Spinal cord (tissue), 9 donors: ENCODE measurements at regions not wholly inside any gene's neighbourhood (a gene's known extent, or its start where the extent isn't known, plus 50 kb on each side); places are given as distances from the start of the nearest gene placed in this dataset.

ENCODE experiments used
- DNase-seq, 6 donors: peaks; one replicate each; pipeline versions ENCODE4 v3.0.0 to v3.0.0-alpha.2; 2013 to 2015; ENCODE audit warnings: low spot score in 6 of 6, low read depth in 4 of 6
- H3K27ac ChIP-seq: one replicate; pipeline ENCODE4 v1.5.1; 2013; ENCODE audit warnings: low read depth, low read length, control low read depth
- H3K27me3 ChIP-seq: one replicate; pipeline ENCODE4 v1.6.1; 2013; ENCODE audit warnings: low read length; ENCODE audit not compliant: control insufficient read depth, insufficient read depth
- H3K36me3 ChIP-seq: one replicate; pipeline ENCODE4 v1.6.1; 2013; ENCODE audit warnings: low read length; ENCODE audit not compliant: control insufficient read depth, insufficient read depth
- H3K4me1 ChIP-seq: one replicate; pipeline ENCODE4 v1.6.1; 2013; ENCODE audit warnings: low read length; ENCODE audit not compliant: control insufficient read depth, insufficient read depth
- H3K4me3 ChIP-seq: one replicate; pipeline ENCODE4 v1.5.1; 2013; ENCODE audit warnings: low read depth, low read length, control low read depth
- H3K9me3 ChIP-seq: one replicate; pipeline ENCODE4 v1.6.1; 2013; ENCODE audit warnings: low read length; ENCODE audit not compliant: control insufficient read depth, insufficient read depth
- WGBS: methylation state at CpG from one replicate; pipeline ENCODE4 v1.1.5; 2013; ENCODE audit warnings: missing lambda C conversion rate; ENCODE audit not compliant: insufficient coverage; 5-methylcytosine and 5-hydroxymethylcytosine counted together
- donor health status: healthy.

DNA sequence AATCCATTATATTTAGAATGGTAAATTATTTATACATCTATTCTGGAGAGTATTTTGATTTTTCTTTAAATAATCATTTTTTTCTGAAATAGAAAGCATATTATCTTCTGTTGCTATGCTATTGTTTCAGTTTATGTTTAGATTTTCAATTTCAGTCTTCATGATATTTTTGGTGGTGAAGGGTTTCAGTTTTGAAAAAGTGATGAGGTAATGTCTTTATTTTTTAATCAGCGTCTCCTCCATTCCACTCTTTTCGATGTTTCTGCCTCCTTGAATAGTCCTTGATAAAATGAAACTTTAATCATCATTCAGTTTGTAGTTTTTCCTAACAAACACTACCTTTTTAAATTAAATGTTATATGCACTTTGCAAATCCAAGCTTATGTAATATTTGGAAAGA lies 428.6 kb downstream of the PTPRC start:
- Histone ChIP-seq H3K9me3 (no peaks in the 10 kb centered on the region), H3K4me1 (no peaks in the 10 kb centered on the region), H3K36me3 (no peaks in the 10 kb centered on the region), H3K4me3 (no peak overlapping the region), H3K27ac (no peak overlapping the region), H3K27me3 (no peaks in the 10 kb centered on the region)
- DNase-seq, result no peak
- no CpG with 5 or more reads among the region's 2 CpGs for WGBS

DNA sequence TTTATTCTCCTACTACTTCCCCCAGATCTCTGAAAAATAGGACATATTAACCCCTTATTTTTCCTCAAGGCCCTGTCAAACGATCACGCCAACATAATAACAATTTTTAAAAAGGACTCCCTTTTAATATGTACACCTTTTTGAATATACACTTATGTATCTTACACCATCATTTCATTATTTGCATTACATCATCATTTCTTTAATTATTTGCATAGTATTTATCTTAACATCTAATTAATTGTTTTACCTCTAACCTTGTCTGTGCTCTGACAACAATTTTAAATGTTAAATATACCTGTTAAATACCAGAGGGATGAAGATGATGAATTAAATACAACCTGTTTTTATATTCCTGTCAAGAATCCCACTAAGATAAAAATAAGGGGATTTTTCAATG lies 432.2 kb downstream of the PTPRC start:
- H3K27ac ChIP-seq, result no peak overlapping the region
- WGBS, result no CpG with 5 or more reads among the region's 2 CpGs

GRCh38 chr1:199073166-199073565 lies 434.3 kb downstream of the PTPRC start:
- no peak overlapping the region for H3K4me3 ChIP-seq
- H3K36me3 ChIP-seq, result no peaks in the 10 kb centered on the region
- H3K4me1 ChIP-seq, result no peaks in the 10 kb centered on the region
- no CpG with 5 or more reads among the region's 1 CpG for WGBS
- no peak for DNase-seq
- H3K27me3 ChIP-seq, result no peaks in the 10 kb centered on the region
- no peaks in the 10 kb centered on the region for H3K9me3 ChIP-seq
- H3K27ac ChIP-seq, result no peak overlapping the region

More for the DNA sequence above, 432.2 kb downstream of the PTPRC start:
- no peak overlapping the region for H3K4me3 ChIP-seq
- H3K4me1 ChIP-seq, result no peaks in the 10 kb centered on the region
- no peak for DNase-seq
- H3K9me3 ChIP-seq, result no peaks in the 10 kb centered on the region
- H3K27me3 ChIP-seq, result no peaks in the 10 kb centered on the region
- H3K36me3 ChIP-seq, result no peaks in the 10 kb centered on the region

DNA sequence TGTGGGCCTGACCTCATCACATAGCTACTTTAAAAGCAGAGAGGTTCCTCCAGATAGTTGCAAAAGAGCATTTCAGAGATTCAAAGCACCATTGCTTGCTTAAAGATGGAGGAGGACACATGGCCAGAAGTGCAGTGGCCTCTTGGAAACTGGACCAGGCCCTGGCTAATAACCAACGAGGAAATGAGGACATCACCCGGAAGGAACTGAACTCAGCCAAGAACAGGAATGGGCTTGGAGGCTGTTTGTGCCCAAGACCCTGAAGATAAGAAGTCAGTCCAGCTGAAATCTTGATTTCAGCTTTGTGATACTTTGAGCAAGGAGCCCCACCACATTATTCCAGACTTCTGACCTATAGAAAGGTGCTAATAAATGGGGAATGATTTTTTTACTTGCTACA lies 437.0 kb downstream of the PTPRC start:
- Histone ChIP-seq H3K27me3 (no peaks in the 10 kb centered on the region), H3K9me3 (no peaks in the 10 kb centered on the region), H3K36me3 (no peaks in the 10 kb centered on the region), H3K4me3 (no peak overlapping the region), H3K4me1 (no peaks in the 10 kb centered on the region), H3K27ac (no peak overlapping the region)
- no peak for DNase-seq
- 88% methylated on average over 2 of the region's 2 CpGs for WGBS

DNA sequence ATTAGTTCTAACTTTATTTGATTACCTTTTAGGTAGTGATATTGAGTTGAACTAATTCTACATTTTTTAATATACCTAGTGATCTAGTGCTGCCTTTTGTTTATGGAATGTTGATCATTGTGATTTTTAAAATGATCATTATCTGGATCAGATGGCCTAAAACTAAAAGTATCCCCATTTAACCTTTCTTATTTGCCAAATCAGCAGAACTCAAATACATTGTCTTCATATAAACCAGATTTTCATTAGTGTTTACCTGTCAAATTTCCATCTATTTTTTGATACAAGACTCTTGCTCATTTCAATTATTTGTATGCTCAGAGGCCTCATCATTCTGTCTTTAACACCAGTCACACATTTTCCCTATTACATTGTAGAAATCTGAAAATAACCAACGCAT lies 441.2 kb downstream of the PTPRC start:
- H3K27ac ChIP-seq, result no peak overlapping the region
- no peak overlapping the region for H3K4me3 ChIP-seq
- H3K36me3 ChIP-seq, result no peaks in the 10 kb centered on the region
- no peaks in the 10 kb centered on the region for H3K27me3 ChIP-seq
- WGBS, result 100% methylated on average over 1 of the region's 1 CpG
- no peaks in the 10 kb centered on the region for H3K9me3 ChIP-seq
- DNase-seq, result no peak
- no peaks in the 10 kb centered on the region for H3K4me1 ChIP-seq

DNA sequence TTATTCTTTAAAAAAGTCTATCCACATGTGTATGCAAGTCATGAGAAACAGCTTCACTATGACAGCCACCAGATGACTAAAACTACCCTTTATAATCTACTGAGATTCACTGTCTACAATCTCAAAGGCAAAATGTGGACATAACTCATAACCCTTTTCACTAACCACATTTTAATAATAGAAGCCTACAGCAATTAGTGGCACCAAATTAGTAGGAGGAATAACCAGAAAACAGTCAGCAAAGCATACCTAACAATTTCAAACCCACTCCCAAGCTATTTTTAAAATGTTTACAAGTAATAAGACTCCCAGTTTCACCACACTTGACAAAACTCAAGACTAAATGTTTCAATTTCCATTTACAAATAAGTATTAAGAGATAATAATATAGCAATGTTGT lies 442.9 kb downstream of the PTPRC start:
- no peak overlapping the region for H3K4me3 ChIP-seq
- H3K9me3 ChIP-seq, result no peaks in the 10 kb centered on the region
- H3K36me3 ChIP-seq, result no peaks in the 10 kb centered on the region
- no peaks in the 10 kb centered on the region for H3K4me1 ChIP-seq
- no peak overlapping the region for H3K27ac ChIP-seq
- no peaks in the 10 kb centered on the region for H3K27me3 ChIP-seq
- DNase-seq, result no peak

- WGBS, result 60% methylated on average over 1 of the region's 5 CpGs
- no peak overlapping the region for H3K27ac ChIP-seq
- no peaks in the 10 kb centered on the region for H3K4me1 ChIP-seq
- no peak for DNase-seq
- H3K36me3 ChIP-seq, result no peaks in the 10 kb centered on the region
- no peaks in the 10 kb centered on the region for H3K9me3 ChIP-seq
- no peaks in the 10 kb centered on the region for H3K27me3 ChIP-seq
- no peak overlapping the region for H3K4me3 ChIP-seq
Measured at GRCh38 chr1:199082778-199083389, 444.0 kb downstream of the PTPRC start.

- Histone ChIP-seq H3K9me3 (no peaks in the 10 kb centered on the region), H3K27me3 (no peaks in the 10 kb centered on the region), H3K27ac (no peak overlapping the region), H3K4me1 (no peaks in the 10 kb centered on the region), H3K4me3 (no peak overlapping the region), H3K36me3 (no peaks in the 10 kb centered on the region)
- DNase-seq, result peak in 1 of 6 donors; percentile 11
Measured at GRCh38 chr1:199083680-199084079, 444.8 kb downstream of the PTPRC start.

DNA sequence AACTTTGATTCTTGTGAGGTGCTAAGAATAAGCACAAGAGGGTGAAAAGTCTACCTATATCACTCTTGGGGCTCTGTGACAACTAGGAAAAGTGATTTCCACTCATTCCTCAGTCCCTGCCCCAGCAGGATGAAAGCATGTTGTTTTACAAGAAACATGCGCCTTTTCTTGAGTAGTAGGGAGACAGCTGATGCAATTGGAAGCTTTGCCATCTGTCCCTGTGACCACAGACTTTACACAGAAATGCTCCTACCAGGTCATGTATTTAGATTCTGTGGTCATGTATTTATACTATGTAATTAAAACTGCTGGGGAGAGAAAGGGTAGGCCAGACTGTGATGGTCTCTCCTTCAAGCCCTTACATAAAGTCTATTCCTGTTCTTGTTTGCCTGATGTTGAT lies 445.5 kb downstream of the PTPRC start:
- DNase-seq, result no peak
- no peaks in the 10 kb centered on the region for H3K36me3 ChIP-seq
- H3K27me3 ChIP-seq, result no peaks in the 10 kb centered on the region
- H3K4me3 ChIP-seq, result no peak overlapping the region
- H3K27ac ChIP-seq, result no peak overlapping the region
- WGBS, result no CpG with 5 or more reads among the region's 1 CpG
- H3K9me3 ChIP-seq, result no peaks in the 10 kb centered on the region
- H3K4me1 ChIP-seq, result no peaks in the 10 kb centered on the region

DNA sequence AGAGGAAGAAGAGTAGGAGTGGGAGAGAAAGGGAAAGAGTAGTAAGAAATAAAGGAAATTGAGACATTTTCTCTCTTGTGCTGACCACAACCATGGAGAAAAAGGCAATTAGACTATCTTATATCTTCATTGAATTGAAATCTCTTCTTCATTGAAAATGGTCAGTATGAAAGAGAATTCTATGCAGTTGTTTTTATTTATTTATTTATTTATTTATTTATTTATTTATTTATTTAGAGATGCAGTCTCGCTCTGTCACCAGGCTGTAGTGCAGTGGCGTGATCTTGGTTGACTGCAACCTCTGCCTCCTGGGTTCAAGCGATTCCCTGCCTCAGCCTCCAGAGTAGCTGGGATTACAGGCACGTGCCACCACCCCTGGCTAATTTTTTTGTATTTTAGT lies 447.1 kb downstream of the PTPRC start:
- H3K4me1 ChIP-seq, result no peaks in the 10 kb centered on the region
- H3K36me3 ChIP-seq, result no peaks in the 10 kb centered on the region
- DNase-seq, result no peak
- no peak overlapping the region for H3K4me3 ChIP-seq
- no peaks in the 10 kb centered on the region for H3K9me3 ChIP-seq
- no peaks in the 10 kb centered on the region for H3K27me3 ChIP-seq
- 94% methylated on average over 4 of the region's 4 CpGs for WGBS
- no peak overlapping the region for H3K27ac ChIP-seq
